GM21367 (cell line): ENCODE measurements at regions not wholly inside any gene's neighbourhood (a gene's known extent, or its start where the extent isn't known, plus 50 kb on each side); places are given as distances from the start of the nearest gene placed in this dataset.
"Not testable (repeated sequence)": the region's sequence is repeated elsewhere in the genome, so short reads cannot be mapped to it uniquely, and the experiment has no call there.

Experiments
- ATAC-seq: cut with Tn5 transposase; IDR thresholded peaks from one replicate; pipeline ENCODE4 v1.9.1; 2021; ENCODE audit not compliant: unreplicated experiment

- ATAC-seq: no peak
These were observed 202.5 kb upstream of the CBLB start for GRCh38 chr3:106071306-106071705.

GRCh38 chr3:106072596-106072995 is 203.8 kb upstream of the CBLB start:
- ATAC-seq: not testable (repeated sequence)

DNA sequence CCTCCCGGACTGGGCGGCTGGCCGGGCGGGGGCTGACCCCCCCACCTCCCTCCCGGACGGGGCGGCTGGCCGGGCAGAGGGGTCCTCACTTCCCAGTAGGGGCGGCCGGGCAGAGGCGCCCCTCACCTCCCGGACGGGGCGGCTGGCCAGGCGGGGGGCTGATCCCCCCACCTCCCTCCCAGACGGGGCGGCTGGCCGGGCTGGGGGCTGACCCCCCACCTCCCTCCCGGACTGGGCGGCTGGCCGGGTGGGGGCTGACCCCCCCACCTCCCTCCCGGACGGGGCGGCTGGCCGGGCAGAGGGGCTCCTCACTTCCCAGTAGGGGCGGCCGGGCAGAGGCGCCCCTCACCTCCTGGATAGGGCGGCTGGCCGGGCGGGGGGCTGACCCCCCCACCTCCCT is 205.0 kb upstream of the CBLB start:
- ATAC-seq: not testable (repeated sequence)

DNA sequence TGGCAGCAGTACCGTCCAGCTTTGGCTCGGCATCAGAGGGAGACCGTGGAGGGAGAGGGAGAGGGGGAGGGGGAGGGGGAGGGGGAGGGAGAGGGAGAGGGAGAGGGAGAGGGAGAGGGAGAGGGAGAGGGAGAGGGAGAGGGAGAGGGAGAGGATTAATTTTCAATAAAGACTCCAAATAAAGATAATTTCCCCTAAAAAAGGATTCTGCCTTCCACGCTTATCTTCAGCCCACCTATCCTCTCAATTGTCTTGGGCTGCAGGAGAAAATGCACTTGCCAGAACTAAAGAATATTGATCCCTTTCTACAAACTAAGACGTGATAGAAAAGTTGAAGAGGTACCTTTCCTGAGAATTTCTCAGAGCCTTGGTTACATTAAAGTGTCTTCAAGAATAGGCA is 206.9 kb upstream of the CBLB start:
- ATAC-seq: not testable (repeated sequence)

DNA sequence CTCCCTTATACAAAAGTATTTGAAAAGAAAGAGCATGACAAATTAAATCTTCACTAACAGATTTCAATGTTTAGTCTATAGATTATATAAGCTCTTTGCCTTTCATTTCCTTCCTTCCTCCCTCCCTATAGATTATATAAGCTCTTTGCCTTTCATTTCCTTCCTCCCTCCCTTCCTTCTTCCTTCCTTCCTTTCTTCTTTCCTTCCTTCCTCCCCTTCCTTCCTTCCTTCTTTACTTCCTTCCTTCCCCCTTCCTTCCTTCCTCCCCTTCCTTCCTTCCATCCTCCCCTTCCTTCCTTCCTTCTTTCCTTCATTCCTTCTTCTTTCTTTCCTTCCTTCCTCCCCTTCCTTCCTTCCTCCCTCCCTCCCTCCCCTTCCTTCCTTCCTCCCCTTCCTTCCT is 209.8 kb upstream of the CBLB start:
- ATAC-seq: no peak

- no peak for ATAC-seq
These were observed 213.8 kb upstream of the CBLB start for GRCh38 chr3:106082616-106083015.

DNA sequence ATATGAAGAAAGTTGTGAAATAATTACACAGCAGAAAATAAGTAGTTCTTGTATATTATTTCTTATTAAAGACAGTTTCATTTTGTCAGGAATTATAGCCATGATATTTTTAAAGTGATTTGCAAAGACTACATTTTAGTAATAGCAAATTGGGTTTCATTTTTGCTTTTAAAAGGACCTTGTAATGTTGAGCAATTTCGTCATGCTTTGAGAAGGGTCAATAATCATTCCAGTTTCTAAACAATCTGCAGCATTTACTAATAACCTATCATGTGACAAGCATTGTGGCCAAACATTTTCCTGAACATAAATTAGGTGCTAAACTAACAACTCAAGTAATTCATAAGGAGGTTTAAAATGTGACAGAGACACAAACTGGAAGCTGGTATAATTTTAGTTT is 214.4 kb upstream of the CBLB start:
- no peak for ATAC-seq

GRCh38 chr3:106083854-106084253 is 215.0 kb upstream of the CBLB start:
- ATAC-seq: no peak

DNA sequence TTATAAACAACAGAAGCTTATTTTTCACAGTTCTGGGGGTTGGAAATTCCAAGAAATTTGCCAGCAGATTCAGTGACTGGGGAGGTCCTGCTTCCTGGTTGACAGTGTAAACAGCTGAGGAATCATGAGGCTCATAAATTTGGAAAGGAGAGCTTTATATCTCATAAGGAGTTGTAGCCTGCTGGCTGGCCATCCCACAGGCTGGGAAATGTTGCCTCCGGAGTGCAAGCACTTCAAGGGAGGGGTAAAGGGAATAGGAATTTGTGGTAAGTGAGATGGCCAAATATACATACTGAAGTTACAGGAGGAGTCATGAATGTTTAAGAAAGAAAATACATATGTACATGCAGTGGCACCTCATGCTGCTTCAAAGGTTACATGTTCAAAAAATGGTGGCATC is 217.2 kb upstream of the CBLB start:
- no peak for ATAC-seq

DNA sequence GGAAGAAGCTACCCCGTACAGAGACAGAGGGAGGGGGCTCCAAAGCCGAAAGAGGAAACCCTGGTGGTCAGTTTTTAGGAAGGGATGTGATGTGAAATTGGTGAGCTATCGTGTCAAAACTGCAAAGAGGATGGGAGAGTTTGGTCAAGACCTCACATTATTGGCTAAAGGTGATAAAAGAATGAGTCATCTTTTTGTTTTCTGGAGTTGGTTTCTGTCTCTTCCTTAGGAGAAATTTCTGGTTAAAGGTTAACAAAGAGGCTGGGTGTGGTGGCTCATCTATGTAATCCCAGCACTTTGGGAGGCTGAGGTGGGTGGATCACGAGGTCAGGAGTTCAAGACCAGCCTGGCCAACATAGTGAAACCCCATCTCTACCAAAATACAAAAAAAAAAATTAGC is 217.8 kb upstream of the CBLB start:
- no peak for ATAC-seq

DNA sequence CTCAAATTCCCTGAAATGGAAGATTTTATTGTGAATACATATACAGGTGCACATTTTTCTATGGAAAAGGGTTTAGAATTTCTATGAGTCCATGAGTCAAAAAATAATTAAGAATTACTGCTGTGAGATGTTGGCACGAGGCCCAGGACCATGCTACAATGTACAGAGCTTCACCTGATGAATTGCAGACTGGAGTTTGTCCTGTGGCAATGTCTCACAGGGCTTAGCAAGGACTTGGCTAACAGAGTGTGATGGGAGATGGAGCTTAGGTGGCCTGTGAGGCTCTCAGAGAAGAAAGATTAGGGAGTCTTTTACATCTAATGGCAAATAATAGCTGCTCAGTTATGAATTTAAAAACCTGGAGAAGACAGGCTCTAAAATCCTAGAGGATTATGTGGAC is 219.5 kb upstream of the CBLB start:
- ATAC-seq: no peak

GRCh38 chr3:106088899-106089298 is 220.1 kb upstream of the CBLB start:
- no peak for ATAC-seq

DNA sequence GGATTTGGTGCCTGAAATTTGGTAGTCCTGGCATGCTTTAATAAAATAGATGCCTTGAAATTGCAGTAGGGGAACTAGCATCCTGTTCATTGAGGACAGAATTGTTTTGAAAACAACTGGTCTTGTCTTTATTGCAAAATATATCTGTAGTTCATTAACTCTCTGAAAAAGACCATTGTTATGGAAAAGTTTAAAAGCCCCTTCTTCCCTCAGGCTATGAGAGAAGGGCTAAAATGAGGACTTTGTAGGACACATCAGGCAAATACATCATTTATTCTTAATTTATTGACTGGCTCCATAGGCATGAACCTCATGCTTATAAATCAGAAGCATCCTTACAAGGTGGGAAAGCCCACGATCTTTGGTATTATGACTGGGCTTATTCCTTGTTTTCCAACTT is 221.0 kb upstream of the CBLB start:
- ATAC-seq: no peak

- ATAC-seq: no peak
These were observed 224.0 kb upstream of the CBLB start for GRCh38 chr3:106092792-106093191.

- no peak for ATAC-seq
These were observed 224.8 kb upstream of the CBLB start for GRCh38 chr3:106093616-106094015.

DNA sequence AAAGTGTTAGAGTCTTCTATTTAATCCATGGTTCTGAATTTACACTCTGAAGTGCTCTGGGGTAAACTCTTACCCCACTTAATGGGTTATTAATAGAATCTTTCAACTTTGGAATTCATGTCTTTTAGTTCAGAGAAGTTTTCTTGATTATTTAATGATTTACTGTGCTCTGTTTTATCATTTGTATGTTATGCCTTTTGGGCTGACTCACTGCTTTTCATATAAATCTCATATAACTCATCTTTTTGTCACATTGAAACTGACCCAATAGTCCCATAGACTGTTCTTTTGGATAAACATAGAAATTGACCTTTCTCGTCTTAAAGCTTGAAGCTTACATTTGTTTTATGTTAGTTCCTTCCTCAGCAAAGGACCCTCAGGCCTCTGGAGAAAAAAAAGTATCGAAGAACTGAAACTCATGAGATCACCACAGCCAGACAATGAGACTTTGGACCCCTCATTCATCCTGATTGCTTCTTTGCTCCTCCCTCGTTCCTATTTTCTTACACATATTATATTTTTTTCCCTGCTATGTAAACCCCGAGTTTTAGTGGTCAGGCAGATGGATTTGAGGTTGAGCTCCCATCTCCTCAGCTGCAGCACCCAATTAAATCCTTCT is 229.1 kb upstream of the CBLB start:
- ATAC-seq: no peak

- ATAC-seq: no peak
These were observed 234.6 kb upstream of the CBLB start for GRCh38 chr3:106103383-106103782.

GRCh38 chr3:106104078-106104477 is 235.3 kb upstream of the CBLB start:
- ATAC-seq: no peak

GRCh38 chr3:106108925-106109324 is 240.1 kb upstream of the CBLB start:
- no peak for ATAC-seq

DNA sequence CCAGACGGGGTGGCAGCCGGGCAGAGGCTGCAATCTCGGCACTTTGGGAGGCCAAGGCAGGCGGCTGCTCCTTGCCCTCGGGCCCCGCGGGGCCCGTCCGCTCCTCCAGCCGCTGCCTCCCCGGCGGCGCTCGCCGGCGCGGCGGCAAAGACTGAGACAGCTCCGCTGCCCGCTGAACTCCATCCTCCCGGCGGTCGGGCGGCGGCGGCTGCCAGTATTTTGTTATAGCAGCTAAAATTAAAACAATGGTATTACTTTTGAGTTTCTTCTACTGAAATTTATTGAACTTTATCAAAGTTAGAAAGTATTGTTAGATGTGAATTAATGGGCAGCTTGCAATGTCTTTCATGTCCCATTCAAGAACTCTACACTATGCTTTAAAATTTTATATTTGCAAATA is 243.7 kb upstream of the CBLB start:
- not testable (repeated sequence) for ATAC-seq

GRCh38 chr3:106113747-106114146 is 244.9 kb upstream of the CBLB start:
- ATAC-seq: no peak

DNA sequence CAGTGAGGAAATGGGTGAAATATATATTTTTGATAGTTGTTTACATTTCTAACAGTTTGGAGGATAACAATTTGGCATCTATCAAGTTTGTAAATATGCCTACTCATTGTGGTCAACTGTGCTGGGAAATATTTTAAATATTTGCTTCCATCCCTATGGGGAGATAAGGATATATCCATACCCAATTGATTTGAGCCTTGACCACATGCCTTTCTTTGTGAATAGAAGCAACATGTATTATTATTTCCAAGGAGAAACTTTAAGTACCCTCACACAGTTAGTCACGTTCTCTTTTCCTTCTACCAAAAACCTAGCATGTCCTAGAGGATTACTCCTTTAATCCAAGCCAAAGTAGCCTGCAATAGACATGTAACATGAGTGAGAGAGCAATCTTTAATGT is 245.4 kb upstream of the CBLB start:
- no peak for ATAC-seq

- ATAC-seq: no peak
These were observed 246.0 kb upstream of the CBLB start for GRCh38 chr3:106114848-106115247.

GRCh38 chr3:106115557-106115956 is 246.7 kb upstream of the CBLB start:
- no peak for ATAC-seq
